Stimulated activated CD4-positive, alpha-beta T cell treated with anti-CD3 and anti-CD28 coated beads, Interleukin-1b, Interleukin-23, amount 100 ng/mL, for 48 hours (primary cell): ENCODE measurements at regions not wholly inside any gene's neighbourhood (a gene's known extent, or its start where the extent isn't known, plus 50 kb on each side); places are given as distances from the start of the nearest gene placed in this dataset.

ENCODE experiments used
- DNase-seq: peaks from one replicate; pipeline ENCODE4 v3.0.0-alpha.2; 2020

- no peak for DNase-seq
Observed at GRCh38 chr2:234673961-234674759, 177.3 kb upstream of the ARL4C start.

GRCh38 chr2:234673501-234673900 lies 176.6 kb upstream of the ARL4C start:
- DNase-seq: no peak

GRCh38 chr2:234672498-234673150 lies 175.7 kb upstream of the ARL4C start:
- no peak for DNase-seq

- no peak for DNase-seq
Observed at GRCh38 chr2:234671716-234672115, 174.8 kb upstream of the ARL4C start.

GRCh38 chr2:234671231-234671630 lies 174.3 kb upstream of the ARL4C start:
- DNase-seq: no peak

- DNase-seq: no peak
Observed at GRCh38 chr2:234670806-234671205, 173.9 kb upstream of the ARL4C start.

GRCh38 chr2:234670052-234670451 lies 173.2 kb upstream of the ARL4C start:
- no peak for DNase-seq

GRCh38 chr2:234669621-234670020 lies 172.7 kb upstream of the ARL4C start:
- DNase-seq: no peak

GRCh38 chr2:234669001-234669400 lies 172.1 kb upstream of the ARL4C start:
- no peak for DNase-seq

- no peak for DNase-seq
Observed at GRCh38 chr2:234666911-234667310, 170.0 kb upstream of the ARL4C start.

GRCh38 chr2:234665304-234665703 lies 168.4 kb upstream of the ARL4C start:
- DNase-seq: no peak

GRCh38 chr2:234661849-234662248 lies 165.0 kb upstream of the ARL4C start:
- DNase-seq: no peak

GRCh38 chr2:234661175-234661574 lies 164.3 kb upstream of the ARL4C start:
- no peak for DNase-seq

- DNase-seq: no peak
Observed at GRCh38 chr2:234655706-234656105, 158.8 kb upstream of the ARL4C start.

GRCh38 chr2:234650911-234651310 lies 154.0 kb upstream of the ARL4C start:
- DNase-seq: no peak

GRCh38 chr2:234649951-234650350 lies 153.1 kb upstream of the ARL4C start:
- no peak for DNase-seq

- DNase-seq: no peak
Observed at GRCh38 chr2:234643407-234643806, 146.5 kb upstream of the ARL4C start.

- no peak for DNase-seq
Observed at GRCh38 chr2:234641086-234641485, 144.2 kb upstream of the ARL4C start.

- DNase-seq: no peak
Observed at GRCh38 chr2:234640657-234641056, 143.8 kb upstream of the ARL4C start.

- no peak for DNase-seq
Observed at GRCh38 chr2:234638966-234639365, 142.1 kb upstream of the ARL4C start.

- DNase-seq: no peak
Observed at GRCh38 chr2:234635284-234635683, 138.4 kb upstream of the ARL4C start.

GRCh38 chr2:234633581-234634230 lies 136.8 kb upstream of the ARL4C start:
- no peak for DNase-seq

- DNase-seq: no peak
Observed at GRCh38 chr2:234632527-234633391, 135.9 kb upstream of the ARL4C start.
